NCI-H345 (cell line): ENCODE measurements at regions not wholly inside any gene's neighbourhood (a gene's known extent, or its start where the extent isn't known, plus 50 kb on each side); places are given as distances from the start of the nearest gene placed in this dataset.

ENCODE experiments used
- DNase-seq: peaks from one replicate; lab custom pipeline; 2025; lab: John Stamatoyannopoulos, UW

- DNase-seq: no peak
Measured at GRCh38 chr4:110278127-110278526, 79.7 kb upstream of the ELOVL6 start.

DNA sequence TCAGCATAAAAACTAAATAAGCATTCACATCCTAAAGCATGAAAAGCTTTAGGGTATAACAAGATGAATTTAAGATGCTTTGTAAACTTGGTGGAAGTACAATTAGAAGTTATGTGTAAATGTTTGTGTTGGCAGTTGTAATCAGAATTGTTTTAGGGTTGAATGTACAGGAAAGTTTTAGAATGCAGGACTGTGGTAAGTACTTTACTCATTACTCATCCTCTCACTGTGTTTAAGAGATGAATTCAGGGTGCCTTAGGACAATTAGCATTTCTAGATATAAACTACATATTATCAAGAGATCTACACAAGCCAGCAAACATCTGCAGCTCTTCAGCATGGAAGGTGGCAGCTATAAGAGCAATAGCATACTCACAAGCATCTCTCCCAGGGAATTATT is 77.5 kb upstream of the ELOVL6 start:
- no peak for DNase-seq

DNA sequence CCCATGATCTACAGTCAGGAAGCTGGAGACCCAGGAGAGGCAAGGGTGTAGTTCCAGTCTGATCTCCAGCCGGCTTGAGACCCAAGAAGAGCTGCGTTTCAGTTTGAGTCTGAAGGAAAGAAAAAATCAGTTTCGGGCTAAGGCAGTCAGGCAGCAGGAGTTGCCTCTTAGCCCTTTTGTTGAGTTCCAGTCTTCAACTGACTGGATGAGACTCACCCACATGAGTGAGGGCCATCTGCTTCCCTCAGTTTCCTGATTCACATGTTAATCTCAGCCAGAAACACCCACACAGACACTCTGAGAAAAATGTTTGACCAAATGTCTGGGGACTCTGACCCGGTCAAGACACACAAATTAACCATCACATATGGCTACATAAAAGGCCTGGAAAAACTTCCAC is 73.6 kb upstream of the ELOVL6 start:
- no peak for DNase-seq

GRCh38 chr4:110270492-110271197 is 72.2 kb upstream of the ELOVL6 start:
- DNase-seq: no peak

DNA sequence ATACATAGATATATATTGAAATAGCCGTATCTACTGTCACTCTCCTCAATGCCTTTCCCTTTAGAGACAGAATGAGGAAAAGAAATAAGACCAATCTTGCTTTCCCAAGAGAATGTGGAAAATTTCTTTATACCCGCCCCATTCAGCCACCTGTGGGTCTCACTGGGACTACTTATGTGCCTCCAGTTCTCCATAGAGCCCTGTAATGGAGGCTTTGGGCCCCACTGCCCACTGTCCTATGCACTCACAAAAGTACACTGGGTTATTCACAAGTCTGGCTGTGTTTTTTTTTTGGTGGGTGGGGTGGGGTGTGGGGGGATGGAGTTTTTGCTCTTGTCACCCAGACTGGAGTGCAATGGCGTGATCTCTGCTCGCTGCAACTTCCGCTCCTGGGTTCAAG is 70.4 kb upstream of the ELOVL6 start:
- DNase-seq: no peak

DNA sequence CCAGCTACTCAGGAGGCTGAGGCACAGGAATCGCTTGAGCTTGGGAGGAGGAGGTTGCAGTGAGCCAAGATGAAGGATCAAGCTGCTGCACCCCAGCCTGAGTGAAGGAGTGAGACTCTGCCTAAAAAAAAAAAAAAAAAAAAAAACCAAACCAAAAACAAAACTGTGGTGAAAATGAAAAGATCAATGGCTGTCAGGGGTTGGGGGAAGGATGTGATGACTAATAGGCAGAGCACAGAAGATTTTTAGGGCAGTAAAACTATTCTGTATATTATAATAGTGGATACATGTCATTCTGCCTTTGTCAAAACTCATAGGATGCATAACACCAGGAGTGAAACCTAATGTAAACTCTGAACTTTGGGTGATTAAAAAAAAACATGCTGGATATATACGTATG is 69.9 kb upstream of the ELOVL6 start:
- no peak for DNase-seq

DNA sequence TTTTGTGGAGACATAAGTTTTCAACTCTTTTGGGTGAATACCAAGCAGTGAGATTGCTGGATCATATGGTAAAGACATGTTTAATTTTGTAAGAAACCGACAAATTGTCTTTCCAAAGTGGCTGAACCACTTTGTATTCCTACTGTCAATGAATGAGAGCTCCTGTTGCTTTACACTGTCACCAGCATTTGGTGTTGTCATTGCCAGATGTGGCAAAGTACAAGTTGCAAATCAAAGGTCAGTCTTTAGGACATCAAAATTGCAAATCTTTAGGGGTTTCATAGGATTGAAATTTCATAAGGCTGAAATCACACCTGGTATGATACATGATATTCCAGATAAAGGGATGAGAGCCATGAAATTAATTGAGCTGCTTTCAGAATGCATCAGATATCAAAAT is 67.7 kb upstream of the ELOVL6 start:
- no peak for DNase-seq

- DNase-seq: no peak
Measured at GRCh38 chr4:110265001-110265400, 66.6 kb upstream of the ELOVL6 start.

DNA sequence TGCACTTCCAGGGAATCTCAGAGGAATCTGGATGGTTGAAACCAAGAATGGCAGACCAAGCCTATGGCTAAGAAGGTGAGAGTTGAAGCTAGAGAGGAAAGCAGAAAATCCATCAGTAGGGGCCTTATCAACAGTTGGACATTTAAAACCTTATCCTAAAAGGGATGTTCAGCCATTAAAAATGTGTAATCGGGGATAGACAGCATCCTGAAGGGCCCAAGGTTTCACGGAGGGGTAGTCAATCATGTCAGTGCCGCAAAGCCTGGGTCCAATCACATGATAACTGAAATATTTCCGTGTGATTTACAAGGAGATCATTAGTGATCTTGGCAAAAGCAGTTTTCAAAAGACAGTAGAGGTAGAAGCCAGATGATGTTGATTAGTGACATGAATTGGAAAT is 61.9 kb upstream of the ELOVL6 start:
- DNase-seq: no peak

- DNase-seq: no peak
Measured at GRCh38 chr4:110250023-110250387, 51.6 kb upstream of the ELOVL6 start.

- DNase-seq: no peak
Measured at GRCh38 chr4:110248831-110249253, 50.4 kb upstream of the ELOVL6 start.
